Lower lobe of right lung (tissue), 2 donors: ENCODE measurements at regions not wholly inside any gene's neighbourhood (a gene's known extent, or its start where the extent isn't known, plus 50 kb on each side); places are given as distances from the start of the nearest gene placed in this dataset.

Experiments used
- ATAC-seq, 2 donors: fragments of 200-7000 bp; cut with Tn5 transposase; one replicate each; pipeline ENCODE4 v1.9.1; 2020 to 2022; ENCODE audit warnings: mild to moderate bottlenecking in 2 of 2, moderate library complexity in 2 of 2
- DNase-seq: peaks from one replicate; pipeline ENCODE4 v3.0.0-alpha.2; 2020
- H3K27ac ChIP-seq: fragments of 200-600 bp; one replicate; pipeline ENCODE4 v1.8.0; 2022
- H3K27me3 ChIP-seq: fragments of 200-600 bp; one replicate; pipeline ENCODE4 v1.8.0; 2022; ENCODE audit warnings: low read depth
- H3K36me3 ChIP-seq: fragments of 200-600 bp; one replicate; pipeline ENCODE4 v1.8.0; 2022; ENCODE audit warnings: mild to moderate bottlenecking
- H3K4me1 ChIP-seq: fragments of 200-600 bp; one replicate; pipeline ENCODE4 v1.8.0; 2022
- H3K4me3 ChIP-seq: fragments of 200-600 bp; one replicate; pipeline ENCODE4 v1.8.0; 2022; ENCODE audit warnings: mild to moderate bottlenecking
- H3K9me3 ChIP-seq: fragments of 200-600 bp; one replicate; pipeline ENCODE4 v1.8.0; 2022
- intact Hi-C: fragments of 100-400 bp; cut with DNase I; formaldehyde crosslinking; loops from one replicate; pipeline ENCODE4 v1.11.0; 2022
- TF ChIP-seq, protein P1 (sequence below): fragments of 200-600 bp; IDR thresholded peaks from one replicate; pipeline ENCODE4 v1.8.0; 2022; ENCODE audit warnings: antibody characterized with exemption, mild to moderate bottlenecking
- donor health status: DM: no; HTN: yes; CAD: no; lungs with severe emphysema.

DNA sequence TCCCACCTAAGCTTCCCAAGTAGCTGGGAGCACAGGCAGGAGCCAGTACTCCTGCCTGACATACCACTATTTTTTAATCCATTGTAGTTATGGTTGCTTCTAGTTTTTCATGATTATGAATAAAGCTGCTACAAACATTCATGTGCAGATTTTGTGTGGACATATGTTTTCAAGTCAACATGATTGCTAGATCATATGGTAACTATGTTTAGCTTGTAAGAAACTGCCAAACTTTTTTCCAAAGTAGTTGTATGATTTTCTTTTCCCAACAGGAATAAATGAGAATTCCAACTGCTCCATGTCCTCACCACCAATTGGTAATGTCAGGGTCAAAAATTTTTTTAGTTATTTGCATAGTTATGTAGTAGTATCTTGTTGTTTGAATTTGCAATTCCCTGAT lies 136.8 kb upstream of the THRB start:
- intact Hi-C loops, result no loop called here
- Histone ChIP-seq H3K27me3 (no peaks in the 10 kb centered on the region), H3K27ac (no peak overlapping the region), H3K4me3 (no peak overlapping the region), H3K4me1 (no peaks in the 10 kb centered on the region), H3K9me3 (no peaks in the 10 kb centered on the region), H3K36me3 (no peaks in the 10 kb centered on the region)
- TF ChIP-seq, protein P1, sequence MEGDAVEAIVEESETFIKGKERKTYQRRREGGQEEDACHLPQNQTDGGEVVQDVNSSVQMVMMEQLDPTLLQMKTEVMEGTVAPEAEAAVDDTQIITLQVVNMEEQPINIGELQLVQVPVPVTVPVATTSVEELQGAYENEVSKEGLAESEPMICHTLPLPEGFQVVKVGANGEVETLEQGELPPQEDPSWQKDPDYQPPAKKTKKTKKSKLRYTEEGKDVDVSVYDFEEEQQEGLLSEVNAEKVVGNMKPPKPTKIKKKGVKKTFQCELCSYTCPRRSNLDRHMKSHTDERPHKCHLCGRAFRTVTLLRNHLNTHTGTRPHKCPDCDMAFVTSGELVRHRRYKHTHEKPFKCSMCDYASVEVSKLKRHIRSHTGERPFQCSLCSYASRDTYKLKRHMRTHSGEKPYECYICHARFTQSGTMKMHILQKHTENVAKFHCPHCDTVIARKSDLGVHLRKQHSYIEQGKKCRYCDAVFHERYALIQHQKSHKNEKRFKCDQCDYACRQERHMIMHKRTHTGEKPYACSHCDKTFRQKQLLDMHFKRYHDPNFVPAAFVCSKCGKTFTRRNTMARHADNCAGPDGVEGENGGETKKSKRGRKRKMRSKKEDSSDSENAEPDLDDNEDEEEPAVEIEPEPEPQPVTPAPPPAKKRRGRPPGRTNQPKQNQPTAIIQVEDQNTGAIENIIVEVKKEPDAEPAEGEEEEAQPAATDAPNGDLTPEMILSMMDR, result no peak
- no peak for ATAC-seq
- DNase-seq, result no peak

DNA sequence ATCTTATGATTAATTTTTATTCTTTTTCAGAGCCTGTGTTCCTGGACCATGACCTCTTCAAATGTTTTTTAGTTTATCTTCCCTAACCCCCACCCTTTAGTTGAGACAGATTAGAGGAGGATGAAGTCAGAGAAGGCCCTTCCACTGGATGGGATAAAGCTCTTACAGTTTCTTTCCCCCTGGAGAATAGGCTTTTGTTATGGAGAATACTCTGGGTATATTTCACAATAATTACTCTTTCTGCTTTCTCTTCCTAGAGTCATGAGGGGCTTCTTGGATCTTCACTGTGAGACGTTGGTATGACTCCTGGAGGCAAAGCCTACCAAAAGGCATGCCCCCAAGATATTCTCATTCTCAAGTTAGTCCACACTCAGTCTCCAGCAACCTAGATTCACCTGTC lies 144.4 kb upstream of the THRB start:
- DNase-seq, result no peak
- Histone ChIP-seq H3K4me1 (peaks cover 7% of the 10 kb centered on the region), H3K9me3 (no peaks in the 10 kb centered on the region), H3K4me3 (no peak overlapping the region), H3K27ac (no peak overlapping the region), H3K36me3 (no peaks in the 10 kb centered on the region), H3K27me3 (no peaks in the 10 kb centered on the region)
- ATAC-seq, result no peak
- TF ChIP-seq, protein P1, result no peak
- intact Hi-C loops, result no loop called here

GRCh38 chr3:24639481-24640329 lies 145.1 kb upstream of the THRB start:
- no peak for DNase-seq
- Histone ChIP-seq H3K4me1 (peaks cover 7% of the 10 kb centered on the region), H3K4me3 (no peak overlapping the region), H3K9me3 (no peaks in the 10 kb centered on the region), H3K27me3 (no peaks in the 10 kb centered on the region), H3K36me3 (no peaks in the 10 kb centered on the region), H3K27ac (no peak overlapping the region)
- ATAC-seq, result peak in 1 of 2 donors; percentile 9
- TF ChIP-seq, protein P1, result no peak
- intact Hi-C loops, result no loop called here

GRCh38 chr3:24640330-24640877 lies 145.8 kb upstream of the THRB start:
- TF ChIP-seq, protein P1, result peak; percentile 55
- intact Hi-C loops, result no loop called here
- no peak overlapping the region for H3K4me3 ChIP-seq
- ATAC-seq, result peak; percentile 73 to 91
- no peak for DNase-seq
- no peaks in the 10 kb centered on the region for H3K9me3 ChIP-seq
- no peaks in the 10 kb centered on the region for H3K27me3 ChIP-seq
- H3K27ac ChIP-seq, result no peak overlapping the region
- peaks cover 7% of the 10 kb centered on the region for H3K4me1 ChIP-seq
- no peaks in the 10 kb centered on the region for H3K36me3 ChIP-seq

DNA sequence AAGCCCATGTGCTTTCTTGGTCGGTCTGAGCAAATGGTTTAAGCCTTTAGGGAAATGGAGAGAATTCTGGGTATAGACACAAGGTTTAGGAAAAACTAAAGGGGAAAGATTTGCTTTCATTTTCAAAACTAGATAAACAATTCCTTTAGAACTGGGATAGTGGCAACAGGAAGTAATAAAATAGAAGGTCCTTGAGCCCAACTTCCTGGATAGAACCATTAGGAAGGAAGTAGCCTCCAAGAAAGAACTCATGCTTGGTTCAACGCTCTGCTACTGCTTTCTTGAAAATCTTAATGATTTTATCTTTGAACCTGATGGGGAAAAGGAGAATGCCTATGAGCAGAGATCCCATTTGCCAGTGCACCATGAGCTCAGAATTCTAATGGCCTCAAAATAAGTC lies 147.0 kb upstream of the THRB start:
- Histone ChIP-seq H3K4me1 (peaks cover 7% of the 10 kb centered on the region), H3K27ac (no peak overlapping the region), H3K4me3 (no peak overlapping the region), H3K9me3 (no peaks in the 10 kb centered on the region), H3K36me3 (no peaks in the 10 kb centered on the region), H3K27me3 (no peaks in the 10 kb centered on the region)
- intact Hi-C loops, result no loop called here
- TF ChIP-seq, protein P1, result no peak
- ATAC-seq (no peak), DNase-seq (no peak)
